ENCODE measurements at regions not wholly inside any gene's neighbourhood (a gene's known extent, or its start where the extent isn't known, plus 50 kb on each side); places are given as distances from the start of the nearest gene placed in this dataset.

DNA sequence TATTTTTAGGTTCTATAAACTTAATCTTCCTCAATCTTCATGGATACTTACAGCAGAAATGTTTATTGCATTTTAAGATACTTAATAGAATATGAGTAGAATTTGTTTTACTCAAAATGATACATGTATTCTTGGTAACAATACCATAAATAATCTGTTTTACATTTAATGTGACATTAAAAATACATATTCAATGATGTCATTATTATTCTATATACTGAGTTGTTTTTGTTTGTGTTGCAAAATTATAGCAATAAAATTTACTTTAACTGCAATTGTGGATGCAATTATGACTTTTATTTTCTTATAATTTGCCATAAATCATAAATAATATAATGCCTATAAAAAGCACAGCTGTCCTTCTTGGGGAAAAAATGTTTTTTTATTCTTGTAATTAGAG, 275.9 kb upstream of the CCNG1 start:
- TF ChIP-seq, protein P1, sequence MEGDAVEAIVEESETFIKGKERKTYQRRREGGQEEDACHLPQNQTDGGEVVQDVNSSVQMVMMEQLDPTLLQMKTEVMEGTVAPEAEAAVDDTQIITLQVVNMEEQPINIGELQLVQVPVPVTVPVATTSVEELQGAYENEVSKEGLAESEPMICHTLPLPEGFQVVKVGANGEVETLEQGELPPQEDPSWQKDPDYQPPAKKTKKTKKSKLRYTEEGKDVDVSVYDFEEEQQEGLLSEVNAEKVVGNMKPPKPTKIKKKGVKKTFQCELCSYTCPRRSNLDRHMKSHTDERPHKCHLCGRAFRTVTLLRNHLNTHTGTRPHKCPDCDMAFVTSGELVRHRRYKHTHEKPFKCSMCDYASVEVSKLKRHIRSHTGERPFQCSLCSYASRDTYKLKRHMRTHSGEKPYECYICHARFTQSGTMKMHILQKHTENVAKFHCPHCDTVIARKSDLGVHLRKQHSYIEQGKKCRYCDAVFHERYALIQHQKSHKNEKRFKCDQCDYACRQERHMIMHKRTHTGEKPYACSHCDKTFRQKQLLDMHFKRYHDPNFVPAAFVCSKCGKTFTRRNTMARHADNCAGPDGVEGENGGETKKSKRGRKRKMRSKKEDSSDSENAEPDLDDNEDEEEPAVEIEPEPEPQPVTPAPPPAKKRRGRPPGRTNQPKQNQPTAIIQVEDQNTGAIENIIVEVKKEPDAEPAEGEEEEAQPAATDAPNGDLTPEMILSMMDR (conservative IDR thresholded peaks at IDR 0.05), result no peak
- no peak for TF ChIP-seq ZFX (IDR thresholded peaks at IDR 0.05)

Data from C4-2B (cell line).